ENCODE measurements at regions not wholly inside any gene's neighbourhood (a gene's known extent, or its start where the extent isn't known, plus 50 kb on each side); places are given as distances from the start of the nearest gene placed in this dataset.

- TF ChIP-seq CTCF (conservative IDR thresholded peaks at IDR 0.05 in 1 of 2, IDR thresholded peaks at IDR 0.05 in 1 of 2; ENCODE audit: low read depth in 1 of 2, low read length in 2 of 2), result no peak
- TF ChIP-seq EZH2 (IDR thresholded peaks at IDR 0.05; ENCODE audit: low read length, missing control alignments), result no peak
Observed at GRCh38 chr5:136722086-136722485, 356.7 kb upstream of the TRPC7 start.
